GM12878 (cell line): ENCODE measurements at regions not wholly inside any gene's neighbourhood (a gene's known extent, or its start where the extent isn't known, plus 50 kb on each side); places are given as distances from the start of the nearest gene placed in this dataset.

ENCODE experiments used
- ATAC-seq: fragments of 200-7000 bp; cut with Tn5 transposase; 3 replicates; pipeline ENCODE4 v1.9.1; 2020; ENCODE audit warnings: mild to moderate bottlenecking, moderate library complexity
- BruUV-seq: library from RNA; stranded (reverse); fragments of 400-500 nt; replicated peaks from 2 replicates; lab custom pipeline; 2021; lab: Mats Ljungman, UMichigan
- CTCF ChIA-PET: fragments of 300-600 bp; sonication (Branson Sonifier 250); formaldehyde crosslinking; extraction: SDS; loops from one replicate; lab custom pipeline; 2021; ENCODE audit warnings: inconsistent platforms; lab: Yijun Ruan, JAX
- POLR2A ChIA-PET: fragments of 350-600 bp; formaldehyde crosslinking; extraction: SDS; loops from one replicate; lab custom pipeline; 2021; ENCODE audit warnings: inconsistent platforms; lab: Charles Lee
- RAD21 ChIA-PET: fragments of 300-600 bp; sonication (Branson Sonifier 250); formaldehyde crosslinking; loops from one replicate; lab custom pipeline; 2023; ENCODE audit warnings: antibody characterized with exemption; ENCODE audit not compliant: unreplicated experiment; lab: Charles Lee
- SMC1A ChIA-PET: fragments of 300-600 bp; sonication (Branson Sonifier 250); formaldehyde crosslinking; loops from one replicate; lab custom pipeline; 2023; ENCODE audit not compliant: unreplicated experiment, uncharacterized antibody; lab: Charles Lee
- DNase-seq: peaks from one replicate; pipeline ENCODE4 v3.0.0-alpha.2; 2011; ENCODE audit warnings: low read depth, low spot score
- FAIRE-seq: peaks from 3 replicates; lab custom pipeline; 2011; peaks lifted over from hg19 to GRCh38; lab: Jason Lieb, UNC
- H2AFZ ChIP-seq: 2 replicates; pipeline ENCODE4 v1.6.0; 2011; ENCODE audit warnings: low read depth, low read length, control low read depth; ENCODE audit not compliant: control insufficient read depth
- H3K27ac ChIP-seq: 2 replicates; pipeline ENCODE4 v1.5.1; 2011; ENCODE audit warnings: control low read depth; ENCODE audit not compliant: control insufficient read depth, insufficient read depth
- H3K27me3 ChIP-seq, 2 experiments: replicated peaks in 1 of 2; 2 replicates each; pipeline versions ENCODE4 v1.6.0 to v1.6.1; 2011; ENCODE audit warnings: low read length in 1 of 2; ENCODE audit not compliant: control insufficient read depth in 2 of 2, insufficient read depth in 2 of 2
- H3K36me3 ChIP-seq, 2 experiments: 2 replicates each; pipeline ENCODE4 v1.5.1; 2011; ENCODE audit warnings: low read length in 1 of 2; ENCODE audit not compliant: control insufficient read depth in 2 of 2, insufficient read depth in 2 of 2
- H3K4me1 ChIP-seq: 2 replicates; pipeline ENCODE4 v1.6.1; 2011; ENCODE audit warnings: mild to moderate bottlenecking, low read length, moderate library complexity, mixed read lengths; ENCODE audit not compliant: control insufficient read depth, insufficient read depth
- H3K4me2 ChIP-seq: 2 replicates; pipeline ENCODE4 v1.6.0; 2011; ENCODE audit warnings: control low read depth; ENCODE audit not compliant: control insufficient read depth, insufficient read depth
- H3K4me3 ChIP-seq: fragments of 200-600 bp; sonication (generic); 2 replicates; pipeline ENCODE4 v1.5.1; 2016
- H3K79me2 ChIP-seq: 2 replicates; pipeline ENCODE4 v1.6.0; 2011; ENCODE audit warnings: low read length; ENCODE audit not compliant: control insufficient read depth, insufficient read depth
- H3K9ac ChIP-seq: 2 replicates; pipeline ENCODE4 v1.8.0; 2011; ENCODE audit warnings: low read length, control low read depth, mixed read lengths; ENCODE audit not compliant: control insufficient read depth, insufficient read depth
- H3K9me3 ChIP-seq: replicated peaks from 3 replicates; pipeline ENCODE4 v1.5.1; 2011; ENCODE audit warnings: mild to moderate bottlenecking, low read length; ENCODE audit not compliant: control insufficient read depth, insufficient read depth
- H4K20me1 ChIP-seq: 2 replicates; pipeline ENCODE4 v1.6.0; 2011; ENCODE audit not compliant: control insufficient read depth, insufficient read depth
- CEBPB ChIP-seq, 2 experiments: fragments of 150-350 bp in 1 of 2; IDR thresholded peaks; 2 replicates each; pipeline ENCODE4 v1.6.1; 2012 to 2014; ENCODE audit warnings: low read depth in 2 of 2, low read length in 2 of 2, borderline replicate concordance in 1 of 2, inconsistent platforms in 1 of 2
- DPF2 ChIP-seq: fragments of 450-650 bp; IDR thresholded peaks from 2 replicates; pipeline ENCODE4 v1.6.1; 2017; ENCODE audit warnings: mild to moderate bottlenecking
- IRF5 ChIP-seq: fragments of 450-650 bp; IDR thresholded peaks from 2 replicates; pipeline ENCODE4 v1.6.1; 2017; ENCODE audit warnings: borderline replicate concordance
- POLR2AphosphoS2 ChIP-seq: IDR thresholded peaks from 2 replicates; pipeline ENCODE4 v1.6.1; 2011; ENCODE audit warnings: low read depth, mild to moderate bottlenecking, low read length, improper control_type of control experiment, moderate library complexity
- STAT3 ChIP-seq: IDR thresholded peaks from 2 replicates; pipeline ENCODE4 v1.6.1; 2011; ENCODE audit warnings: low read depth, low read length, improper control_type of control experiment
- TBL1XR1 ChIP-seq: IDR thresholded peaks from 2 replicates; pipeline ENCODE4 v1.6.1; 2012; ENCODE audit warnings: low read depth, low read length, improper control_type of control experiment
- WGBS: methylation state at CpG from one replicate; pipeline ENCODE4 v1.1.6; 2016; ENCODE audit warnings: low lambda C conversion rate; ENCODE audit not compliant: insufficient replicate concordance, insufficient coverage; ENCODE audit errors: missing lambda C conversion rate; 5-methylcytosine and 5-hydroxymethylcytosine counted together
- in situ Hi-C: fragments of 300-500 bp; cut with MboI; formaldehyde crosslinking; loops from 9 replicates; pipeline ENCODE4 v1.14.3; 2018; ENCODE audit warnings: mixed read lengths
- intact Hi-C: fragments of 100-400 bp; cut with micrococcal nuclease; formaldehyde crosslinking; loops from one replicate; pipeline ENCODE4 v1.14.2; 2022; ENCODE audit not compliant: unreplicated experiment
- TF ChIP-seq, protein P1 (sequence below): fragments of 450-650 bp; IDR thresholded peaks from 2 replicates; pipeline ENCODE4 v1.6.1; 2016; ENCODE audit warnings: mild to moderate bottlenecking

GRCh38 chr6:113457751-113458150, 399.4 kb upstream of the MARCKS start:
- in situ Hi-C loops (no loop called here), intact Hi-C loops (no loop called here)
- DNase-seq (no peak), ATAC-seq (no peak)
- POLR2A ChIA-PET = interaction anchor here (0.6 to 1.6 kb wide), 3 partner anchors 9 to 45 kb away, joined by 3 to 4 read pairs (median 4); no protein-coding TSS in a partner anchor
- Histone ChIP-seq H3K4me1 (no peaks in the 10 kb centered on the region), H3K27ac (no peak overlapping the region), H3K27me3 (no peaks in the 10 kb centered on the region), H4K20me1 (no peaks in the 10 kb centered on the region), H2AFZ (no peak overlapping the region), H3K36me3 (no peaks in the 10 kb centered on the region), H3K4me2 (no peak overlapping the region)
- 56% methylated on average over 2 of the region's 2 CpGs for WGBS
- CTCF ChIA-PET = no interaction called here
- RAD21 ChIA-PET = no interaction called here
- SMC1A ChIA-PET = no interaction called here
- TF ChIP-seq, protein P1, sequence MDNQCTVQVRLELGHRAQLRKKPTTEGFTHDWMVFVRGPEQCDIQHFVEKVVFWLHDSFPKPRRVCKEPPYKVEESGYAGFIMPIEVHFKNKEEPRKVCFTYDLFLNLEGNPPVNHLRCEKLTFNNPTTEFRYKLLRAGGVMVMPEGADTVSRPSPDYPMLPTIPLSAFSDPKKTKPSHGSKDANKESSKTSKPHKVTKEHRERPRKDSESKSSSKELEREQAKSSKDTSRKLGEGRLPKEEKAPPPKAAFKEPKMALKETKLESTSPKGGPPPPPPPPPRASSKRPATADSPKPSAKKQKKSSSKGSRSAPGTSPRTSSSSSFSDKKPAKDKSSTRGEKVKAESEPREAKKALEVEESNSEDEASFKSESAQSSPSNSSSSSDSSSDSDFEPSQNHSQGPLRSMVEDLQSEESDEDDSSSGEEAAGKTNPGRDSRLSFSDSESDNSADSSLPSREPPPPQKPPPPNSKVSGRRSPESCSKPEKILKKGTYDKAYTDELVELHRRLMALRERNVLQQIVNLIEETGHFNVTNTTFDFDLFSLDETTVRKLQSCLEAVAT = no peak
- no peak for TF ChIP-seq DPF2
- no peak for TF ChIP-seq CEBPB (IDR thresholded peaks at IDR 0.05; ENCODE audit: borderline replicate concordance in 1 of 2, low read depth in 2 of 2, low read length in 2 of 2)
- no peak for TF ChIP-seq STAT3
- TF ChIP-seq POLR2AphosphoS2 = no peak
- no peak for TF ChIP-seq IRF5
- TF ChIP-seq TBL1XR1 = no peak
- TF ChIP-seq, all 136 proteins: peak for 0
- no TSS peak for BruUV-seq
- Histone ChIP-seq H3K9ac (no peak overlapping the region), H3K9me3 (no peaks in the 10 kb centered on the region), H3K79me2 (no peaks in the 10 kb centered on the region), H3K4me3 (no peak overlapping the region)
- FAIRE-seq = no peak
